ENCODE measurements at regions not wholly inside any gene's neighbourhood (a gene's known extent, or its start where the extent isn't known, plus 50 kb on each side); places are given as distances from the start of the nearest gene placed in this dataset.

GRCh38 chr14:65187421-65188049 is 85.2 kb upstream of the MAX start:
- H3K36me3 ChIP-seq (ENCODE audit: insufficient read depth, low read depth, low read length), result no peaks in the 10 kb centered on the region
- peak overlapping the region; percentile 41 for H3K4me3 ChIP-seq (ENCODE audit: low read length)
- H3K27me3 ChIP-seq (ENCODE audit: insufficient read depth, low read length), result peaks cover 12% of the 10 kb centered on the region; the same call in 1 of the 2 replicates
- H3K9ac ChIP-seq (ENCODE audit: low read depth, low read length), result no peak overlapping the region; the same call in 1 of the 2 replicates
- no peak overlapping the region for H3K27ac ChIP-seq (ENCODE audit: low read length)
- peaks cover 5% of the 10 kb centered on the region; the same call in 1 of the 2 replicates for H3K9me3 ChIP-seq (ENCODE audit: insufficient read depth, low read depth, low read length)
- peaks cover 21% of the 10 kb centered on the region; the same call in 1 of the 2 replicates for H3K4me1 ChIP-seq (ENCODE audit: insufficient read depth, low read length)

GRCh38 chr14:65190312-65190711 is 88.0 kb upstream of the MAX start:
- Histone ChIP-seq H3K27ac (ENCODE audit: low read length) (no peak overlapping the region), H3K9me3 (ENCODE audit: insufficient read depth, low read depth, low read length) (no peaks in the 10 kb centered on the region)

GRCh38 chr14:65191716-65192115 is 89.4 kb upstream of the MAX start:
- H3K9ac ChIP-seq (ENCODE audit: low read depth, low read length), result no peak overlapping the region
- no peaks in the 10 kb centered on the region for H3K9me3 ChIP-seq (ENCODE audit: insufficient read depth, low read depth, low read length)
- peaks cover 8% of the 10 kb centered on the region; the same call in 1 of the 2 replicates for H3K4me1 ChIP-seq (ENCODE audit: insufficient read depth, low read length)
- no peak overlapping the region for H3K27ac ChIP-seq (ENCODE audit: low read length)
- no peak overlapping the region for H3K4me3 ChIP-seq (ENCODE audit: low read length)
- H3K27me3 ChIP-seq (ENCODE audit: insufficient read depth, low read length), result no peaks in the 10 kb centered on the region
- no peaks in the 10 kb centered on the region for H3K36me3 ChIP-seq (ENCODE audit: insufficient read depth, low read depth, low read length)

More at GRCh38 chr14:65190312-65190711, 88.0 kb upstream of the MAX start:
- Histone ChIP-seq H3K9ac (ENCODE audit: low read depth, low read length) (no peak overlapping the region), H3K36me3 (ENCODE audit: insufficient read depth, low read depth, low read length) (no peaks in the 10 kb centered on the region), H3K27me3 (ENCODE audit: insufficient read depth, low read length) (0 out of 2 replicates have a peak, but pooled peaks cover 7% of the 10 kb centered on the region), H3K4me3 (ENCODE audit: low read length) (no peak overlapping the region), H3K4me1 (ENCODE audit: insufficient read depth, low read length) (peaks cover 13% of the 10 kb centered on the region; the same call in 1 of the 2 replicates)

DNA sequence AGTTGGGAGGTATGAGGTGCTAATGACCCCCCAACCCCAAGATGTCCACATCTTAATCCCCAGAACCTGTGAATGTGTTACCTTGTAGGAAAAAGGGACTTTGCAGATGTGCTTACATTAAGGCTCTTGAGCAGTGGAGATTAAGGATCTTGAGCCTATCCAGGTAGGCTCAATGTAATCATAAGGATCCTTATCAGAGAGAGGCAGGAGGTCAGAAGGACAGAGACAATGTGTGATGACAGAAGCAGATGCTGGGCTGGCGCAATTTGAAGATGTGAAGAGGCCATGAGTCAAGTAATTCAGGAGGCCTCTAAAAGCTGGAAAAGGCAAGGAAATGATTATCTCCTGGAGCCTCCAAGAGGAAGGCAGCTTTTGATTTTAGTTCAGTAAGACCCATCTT is 90.4 kb upstream of the MAX start:
- Histone ChIP-seq H3K36me3 (ENCODE audit: insufficient read depth, low read depth, low read length) (no peaks in the 10 kb centered on the region), H3K9me3 (ENCODE audit: insufficient read depth, low read depth, low read length) (no peaks in the 10 kb centered on the region), H3K4me1 (ENCODE audit: insufficient read depth, low read length) (no peaks in the 10 kb centered on the region), H3K27ac (ENCODE audit: low read length) (no peak overlapping the region), H3K4me3 (ENCODE audit: low read length) (no peak overlapping the region), H3K27me3 (ENCODE audit: insufficient read depth, low read length) (no peaks in the 10 kb centered on the region), H3K9ac (ENCODE audit: low read depth, low read length) (no peak overlapping the region)

DNA sequence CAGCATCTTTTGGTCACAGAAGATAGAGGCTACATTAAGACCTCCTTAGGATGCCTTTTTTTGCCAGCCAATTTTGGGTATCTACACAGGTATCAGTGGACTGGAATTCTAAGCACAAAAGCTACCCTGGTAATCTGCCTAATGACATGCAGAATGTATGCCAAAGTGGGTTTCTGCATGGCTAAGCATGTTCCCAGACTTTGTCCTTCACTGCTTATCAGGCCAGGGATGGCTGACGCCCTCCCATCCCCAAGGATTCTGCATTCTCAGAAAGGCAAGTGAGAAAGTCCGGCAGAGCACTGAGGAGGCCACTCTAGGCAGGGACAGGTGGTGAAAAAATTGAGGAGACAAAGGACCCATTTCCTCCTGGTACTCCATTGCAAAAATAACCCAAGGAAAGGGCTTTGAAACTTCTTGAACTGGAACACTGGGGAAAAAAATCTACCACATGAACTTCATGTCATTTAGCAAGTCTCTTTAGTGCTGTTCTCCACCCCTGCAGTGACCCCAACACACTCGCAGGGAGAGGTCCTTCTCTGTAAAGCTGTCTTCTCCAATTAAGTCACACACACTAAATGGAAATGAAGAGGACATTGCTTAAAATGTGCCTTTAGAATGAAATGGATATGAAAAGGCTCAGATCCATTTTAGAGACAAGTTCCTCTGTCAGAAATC is 91.7 kb upstream of the MAX start:
- H3K9me3 ChIP-seq (ENCODE audit: insufficient read depth, low read depth, low read length), result no peaks in the 10 kb centered on the region
- no peak overlapping the region for H3K27ac ChIP-seq (ENCODE audit: low read length)
- no peaks in the 10 kb centered on the region for H3K4me1 ChIP-seq (ENCODE audit: insufficient read depth, low read length)
- H3K27me3 ChIP-seq (ENCODE audit: insufficient read depth, low read length), result no peaks in the 10 kb centered on the region
- H3K4me3 ChIP-seq (ENCODE audit: low read length), result no peak overlapping the region
- H3K36me3 ChIP-seq (ENCODE audit: insufficient read depth, low read depth, low read length), result no peaks in the 10 kb centered on the region
- H3K9ac ChIP-seq (ENCODE audit: low read depth, low read length), result no peak overlapping the region

DNA sequence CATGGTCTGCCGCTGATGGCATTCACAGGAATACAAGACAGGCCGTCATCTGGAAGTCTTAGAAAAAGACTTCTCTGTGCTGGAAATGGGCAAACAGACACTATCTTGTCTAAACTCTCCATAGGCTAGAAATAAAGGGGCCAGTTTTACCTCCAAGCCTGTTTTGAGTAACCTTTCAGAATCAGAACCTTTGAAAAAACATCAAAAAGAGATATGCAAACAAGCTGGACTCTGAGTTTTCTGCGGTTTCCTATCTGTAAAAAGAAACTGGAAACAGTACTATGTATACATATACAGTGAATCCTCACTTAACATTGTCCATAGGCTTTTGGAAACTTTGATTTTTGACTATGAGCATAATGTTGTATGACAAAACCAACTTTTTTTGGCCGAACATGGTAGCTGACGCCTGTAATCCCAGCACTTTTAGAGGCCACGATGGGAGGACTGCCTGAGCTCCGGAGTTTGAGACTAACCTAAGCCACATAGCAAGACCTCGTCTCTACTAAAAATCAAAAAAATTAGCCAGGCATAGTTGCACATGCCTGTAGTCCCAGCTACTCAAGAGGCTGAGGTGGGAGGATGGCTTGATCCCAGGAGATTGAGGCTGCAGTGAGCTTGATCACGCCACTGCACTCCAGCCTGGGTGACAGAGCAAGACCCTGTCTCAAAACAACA is 92.9 kb upstream of the MAX start:
- no peaks in the 10 kb centered on the region for H3K9me3 ChIP-seq (ENCODE audit: insufficient read depth, low read depth, low read length)
- H3K4me1 ChIP-seq (ENCODE audit: insufficient read depth, low read length), result no peaks in the 10 kb centered on the region
- no peak overlapping the region for H3K27ac ChIP-seq (ENCODE audit: low read length)
- no peak overlapping the region for H3K4me3 ChIP-seq (ENCODE audit: low read length)
- no peaks in the 10 kb centered on the region for H3K36me3 ChIP-seq (ENCODE audit: insufficient read depth, low read depth, low read length)
- H3K27me3 ChIP-seq (ENCODE audit: insufficient read depth, low read length), result no peaks in the 10 kb centered on the region
- H3K9ac ChIP-seq (ENCODE audit: low read depth, low read length), result no peak overlapping the region

DNA sequence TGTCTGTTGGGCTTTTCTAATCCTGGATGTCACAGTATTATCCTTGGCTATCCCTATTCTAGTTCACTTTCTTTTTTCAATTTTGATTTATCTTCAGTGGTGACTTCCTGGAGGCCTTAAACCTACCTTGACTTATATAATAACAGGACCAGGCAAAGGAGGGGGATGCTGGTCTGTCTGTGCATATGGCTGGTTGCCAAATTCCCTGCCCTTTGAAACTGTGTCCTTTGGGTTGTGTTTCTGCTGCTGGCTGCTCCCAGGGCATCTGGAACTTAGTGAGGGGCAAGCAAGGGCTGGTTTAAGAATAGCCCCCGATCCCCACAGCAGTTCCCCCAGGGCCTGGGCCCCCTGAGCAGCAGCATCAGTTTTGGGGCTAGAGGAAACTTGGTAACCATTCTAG is 96.0 kb upstream of the MAX start:
- Histone ChIP-seq H3K4me3 (ENCODE audit: low read length) (no peak overlapping the region), H3K4me1 (ENCODE audit: insufficient read depth, low read length) (no peaks in the 10 kb centered on the region), H3K36me3 (ENCODE audit: insufficient read depth, low read depth, low read length) (no peaks in the 10 kb centered on the region), H3K27ac (ENCODE audit: low read length) (no peak overlapping the region), H3K9me3 (ENCODE audit: insufficient read depth, low read depth, low read length) (no peaks in the 10 kb centered on the region), H3K27me3 (ENCODE audit: insufficient read depth, low read length) (no peaks in the 10 kb centered on the region), H3K9ac (ENCODE audit: low read depth, low read length) (no peak overlapping the region)

- H3K4me1 ChIP-seq (ENCODE audit: insufficient read depth, low read length), result no peaks in the 10 kb centered on the region
- no peaks in the 10 kb centered on the region for H3K36me3 ChIP-seq (ENCODE audit: insufficient read depth, low read depth, low read length)
- no peak overlapping the region for H3K9ac ChIP-seq (ENCODE audit: low read depth, low read length)
- H3K27ac ChIP-seq (ENCODE audit: low read length), result no peak overlapping the region
- H3K9me3 ChIP-seq (ENCODE audit: insufficient read depth, low read depth, low read length), result no peaks in the 10 kb centered on the region
- H3K27me3 ChIP-seq (ENCODE audit: insufficient read depth, low read length), result no peaks in the 10 kb centered on the region
- H3K4me3 ChIP-seq (ENCODE audit: low read length), result no peak overlapping the region
These were observed 98.1 kb upstream of the MAX start for GRCh38 chr14:65200454-65200853.

DNA sequence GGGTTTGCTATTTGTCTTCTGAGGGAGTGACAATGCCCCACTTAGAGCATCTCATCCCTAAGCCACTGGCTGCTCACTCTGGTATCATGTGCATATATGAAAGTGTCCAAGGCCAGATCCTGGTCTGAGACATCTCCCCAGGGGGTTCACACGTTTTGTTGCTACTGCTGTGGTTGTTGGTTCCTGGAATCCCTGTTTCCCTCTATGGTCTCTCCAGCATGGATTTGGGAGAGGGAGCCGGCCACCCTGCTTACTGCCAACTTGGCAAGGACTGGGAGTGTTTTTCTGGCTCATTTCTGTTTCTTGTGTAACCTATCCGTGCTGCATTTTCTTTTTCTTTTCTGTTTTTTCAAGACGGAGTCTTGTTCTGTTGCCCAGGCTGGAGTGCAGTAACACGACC is 101.3 kb upstream of the MAX start:
- no peak overlapping the region for H3K27ac ChIP-seq (ENCODE audit: low read length)
- no peaks in the 10 kb centered on the region for H3K27me3 ChIP-seq (ENCODE audit: insufficient read depth, low read length)
- no peaks in the 10 kb centered on the region for H3K9me3 ChIP-seq (ENCODE audit: insufficient read depth, low read depth, low read length)
- no peak overlapping the region for H3K9ac ChIP-seq (ENCODE audit: low read depth, low read length)
- H3K4me3 ChIP-seq (ENCODE audit: low read length), result no peak overlapping the region
- H3K4me1 ChIP-seq (ENCODE audit: insufficient read depth, low read length), result no peaks in the 10 kb centered on the region
- H3K36me3 ChIP-seq (ENCODE audit: insufficient read depth, low read depth, low read length), result no peaks in the 10 kb centered on the region

GRCh38 chr14:65204056-65204455 is 101.7 kb upstream of the MAX start:
- no peaks in the 10 kb centered on the region for H3K9me3 ChIP-seq (ENCODE audit: insufficient read depth, low read depth, low read length)
- H3K4me1 ChIP-seq (ENCODE audit: insufficient read depth, low read length), result no peaks in the 10 kb centered on the region
- no peak overlapping the region for H3K9ac ChIP-seq (ENCODE audit: low read depth, low read length)
- H3K4me3 ChIP-seq (ENCODE audit: low read length), result no peak overlapping the region
- no peak overlapping the region for H3K27ac ChIP-seq (ENCODE audit: low read length)
- no peaks in the 10 kb centered on the region for H3K27me3 ChIP-seq (ENCODE audit: insufficient read depth, low read length)
- no peaks in the 10 kb centered on the region for H3K36me3 ChIP-seq (ENCODE audit: insufficient read depth, low read depth, low read length)

DNA sequence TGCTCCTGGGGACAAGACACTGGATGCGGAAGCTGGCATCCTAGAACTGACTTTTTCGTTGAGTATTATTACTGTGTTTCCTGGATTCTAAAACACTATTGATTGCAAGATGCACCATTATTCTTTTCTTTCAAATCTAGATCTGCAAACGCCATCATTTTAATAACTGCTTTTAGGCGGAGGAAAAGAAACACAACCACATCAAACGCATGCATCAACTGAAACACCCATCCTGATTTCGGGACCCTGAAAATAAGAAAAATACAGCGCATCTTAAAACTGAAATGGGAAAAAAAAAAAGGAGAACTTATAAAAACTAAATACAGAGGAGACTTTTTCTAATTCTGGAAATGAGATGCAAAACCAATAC is 103.7 kb upstream of the MAX start:
- Histone ChIP-seq H3K4me1 (ENCODE audit: insufficient read depth, low read length) (no peaks in the 10 kb centered on the region), H3K9me3 (ENCODE audit: insufficient read depth, low read depth, low read length) (no peaks in the 10 kb centered on the region), H3K27me3 (ENCODE audit: insufficient read depth, low read length) (no peaks in the 10 kb centered on the region), H3K27ac (ENCODE audit: low read length) (no peak overlapping the region), H3K4me3 (ENCODE audit: low read length) (no peak overlapping the region), H3K9ac (ENCODE audit: low read depth, low read length) (no peak overlapping the region), H3K36me3 (ENCODE audit: insufficient read depth, low read depth, low read length) (no peaks in the 10 kb centered on the region)

All from iPS-20b (cell line).